IPS-NIHi11 (cell line): ENCODE measurements at regions not wholly inside any gene's neighbourhood (a gene's known extent, or its start where the extent isn't known, plus 50 kb on each side); places are given as distances from the start of the nearest gene placed in this dataset.
"Not testable (repeated sequence)": the region's sequence is repeated elsewhere in the genome, so short reads cannot be mapped to it uniquely, and the experiment has no call there.

Source experiments
- DNase-seq: peaks from one replicate; pipeline ENCODE4 v3.0.0; 2012; ENCODE audit warnings: mixed read lengths, low spot score

GRCh38 chr3:22386107-22386506 is 635.1 kb upstream of the ZNF385D start:
- DNase-seq: no peak

GRCh38 chr3:22392286-22392685 is 641.3 kb upstream of the ZNF385D start:
- DNase-seq: no peak

- no peak for DNase-seq
Observed at GRCh38 chr3:22392859-22393258, 641.8 kb upstream of the ZNF385D start.

- no peak for DNase-seq
Observed at GRCh38 chr3:22399566-22399965, 648.6 kb upstream of the ZNF385D start.

- DNase-seq: no peak
Observed at GRCh38 chr3:22401499-22401898, 650.5 kb upstream of the ZNF385D start.

GRCh38 chr3:22414239-22414638 is 663.2 kb upstream of the ZNF385D start:
- DNase-seq: no peak

GRCh38 chr3:22416838-22417446 is 665.9 kb upstream of the ZNF385D start:
- DNase-seq: not testable (repeated sequence)

- no peak for DNase-seq
Observed at GRCh38 chr3:22419261-22419660, 668.3 kb upstream of the ZNF385D start.

- no peak for DNase-seq
Observed at GRCh38 chr3:22421589-22421988, 670.6 kb upstream of the ZNF385D start.

GRCh38 chr3:22431334-22431733 is 680.3 kb upstream of the ZNF385D start:
- no peak for DNase-seq

GRCh38 chr3:22439626-22440025 is 688.6 kb upstream of the ZNF385D start:
- no peak for DNase-seq

- no peak for DNase-seq
Observed at GRCh38 chr3:22441711-22442110, 690.7 kb upstream of the ZNF385D start.

GRCh38 chr3:22443571-22444233 is 692.7 kb upstream of the ZNF385D start:
- DNase-seq: no peak

GRCh38 chr3:22445336-22445735 is 694.3 kb upstream of the ZNF385D start:
- not testable (repeated sequence) for DNase-seq

GRCh38 chr3:22450786-22451400 is 699.9 kb upstream of the ZNF385D start:
- no peak for DNase-seq

- no peak for DNase-seq
Observed at GRCh38 chr3:22451501-22451900, 700.5 kb upstream of the ZNF385D start.

- DNase-seq: no peak
Observed at GRCh38 chr3:22453906-22454535, 703.0 kb upstream of the ZNF385D start.

GRCh38 chr3:22469995-22470394 is 719.0 kb upstream of the ZNF385D start:
- no peak for DNase-seq

- no peak for DNase-seq
Observed at GRCh38 chr3:22471557-22471956, 720.5 kb upstream of the ZNF385D start.

- DNase-seq: no peak
Observed at GRCh38 chr3:22474706-22475445, 723.9 kb upstream of the ZNF385D start.

GRCh38 chr3:22475665-22476240 is 724.7 kb upstream of the ZNF385D start:
- DNase-seq: no peak

- no peak for DNase-seq
Observed at GRCh38 chr3:22476976-22477375, 726.0 kb upstream of the ZNF385D start.
